ENCODE measurements at regions not wholly inside any gene's neighbourhood (a gene's known extent, or its start where the extent isn't known, plus 50 kb on each side); places are given as distances from the start of the nearest gene placed in this dataset.

DNA sequence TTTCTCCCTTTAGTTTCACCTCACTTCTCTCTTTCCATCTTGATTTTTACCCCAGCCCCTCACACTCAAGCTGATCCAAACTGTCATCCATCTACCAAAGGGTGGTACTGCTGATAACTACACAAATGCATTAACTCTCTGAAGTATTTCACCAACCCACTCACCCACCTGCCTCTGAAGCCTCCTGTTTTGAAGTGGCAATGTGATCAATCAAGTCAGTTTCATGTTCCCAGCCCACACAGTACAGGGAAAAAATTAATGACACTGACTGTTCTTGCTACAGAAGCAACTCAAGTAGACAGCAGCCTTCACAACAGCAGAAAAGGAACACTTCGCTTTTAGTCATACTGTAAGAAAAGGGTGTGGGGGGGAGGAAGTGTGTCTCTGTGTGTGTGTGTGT lies 183.0 kb upstream of the NOCT start:
- in situ Hi-C loops (cut with MboI; ENCODE audit: low sequenced_read_pairs) (no loop called here), dilution Hi-C loops (cut with HindIII; ENCODE audit: low sequenced_read_pairs, unreplicated experiment) (no loop called here), intact Hi-C loops (cut with micrococcal nuclease) (no loop called here)
- no TSS peak for BruUV-seq (replicated peaks)
- Histone ChIP-seq H2BK120ac (ENCODE audit: low read depth, low read length) (no peak overlapping the region), H2BK20ac (ENCODE audit: low read depth, low read length) (no peak overlapping the region; the same call in 1 of the 2 replicates), H2AK5ac (ENCODE audit: low read depth, low read length) (no peak overlapping the region), H3K18ac (ENCODE audit: low read depth, low read length) (no peak overlapping the region), H3K9me1 (ENCODE audit: insufficient read depth, low read length) (no peaks in the 10 kb centered on the region), H3K4ac (ENCODE audit: low read depth, low read length) (no peak overlapping the region), H3K4me2 (ENCODE audit: low read depth, low read length) (no peak overlapping the region), H2BK5ac (ENCODE audit: low read depth, low read length, poor library complexity, severe bottlenecking) (no peak overlapping the region), H3K4me3 (ENCODE audit: insufficient read depth, low read depth, low read length) (no peak overlapping the region), H4K91ac (ENCODE audit: insufficient read depth, low read depth, low read length) (no peak overlapping the region), H2AFZ (replicated peaks; ENCODE audit: low read length, poor library complexity) (no peak overlapping the region), H2BK15ac (ENCODE audit: low read depth, low read length) (no peak overlapping the region), H3K56ac (ENCODE audit: extremely low read depth, insufficient read depth, low read length) (no peak overlapping the region), H2AK9ac (replicated peaks; ENCODE audit: low read depth, low read length, poor library complexity) (no peak overlapping the region), H3K23ac (ENCODE audit: low read depth, low read length) (no peak overlapping the region), H4K20me1 (ENCODE audit: insufficient read depth, low read length) (no peaks in the 10 kb centered on the region), H3K27ac (ENCODE audit: insufficient read depth, low read length) (no peak overlapping the region), H3K9me3 (ENCODE audit: control insufficient read depth, insufficient read depth, low read length) (peaks cover 2% of the 10 kb centered on the region; the same call in 1 of the 2 replicates), H4K5ac (ENCODE audit: low read depth, low read length) (no peak overlapping the region), H3K79me1 (ENCODE audit: low read depth in 1 of 2, low read length in 2 of 2) (no peaks in the 10 kb centered on the region), H3K27me3 (ENCODE audit: control insufficient read depth, insufficient read depth, low read length) (peaks cover 1% of the 10 kb centered on the region; the same call in 1 of the 2 replicates), H3K9ac (ENCODE audit: low read depth, low read length) (no peak overlapping the region), H3K4me1 (ENCODE audit: control insufficient read depth, insufficient read depth, low read length) (no peaks in the 10 kb centered on the region), H3K14ac (replicated peaks; ENCODE audit: low read depth, low read length) (no peak overlapping the region), H4K8ac (ENCODE audit: low read depth in 2 of 2, low read length in 2 of 2) (no peak overlapping the region), H3K36me3 (ENCODE audit: control insufficient read depth, insufficient read depth, low read length) (no peaks in the 10 kb centered on the region)
- WGBS, 2 experiments (ENCODE audit: extremely low coverage in 2 of 2, insufficient read length in 1 of 2): no CpG with 5 or more reads among the region's 1 CpG
- DNase-seq (no peak), ATAC-seq (ENCODE audit: low read depth) (no peak)
- ChIA-PET POLR2A (ENCODE audit: unreplicated experiment) (no interaction called here), CTCF (no interaction called here)
- TF ChIP-seq NFE2L2 (IDR thresholded peaks at IDR 0.05; ENCODE audit: low read depth, low read length): no peak
- TF ChIP-seq MAFK (IDR thresholded peaks at IDR 0.05; ENCODE audit: low read depth, low read length): no peak
- TF ChIP-seq RCOR1 (IDR thresholded peaks at IDR 0.05; ENCODE audit: insufficient replicate concordance, low read length): no peak
- no peak for TF ChIP-seq MAZ (IDR thresholded peaks at IDR 0.05; ENCODE audit: borderline replicate concordance, low read depth, low read length)
- no peak for TF ChIP-seq RAD21 (IDR thresholded peaks at IDR 0.05; ENCODE audit: low read length)
- TF ChIP-seq FOS (IDR thresholded peaks at IDR 0.05; ENCODE audit: low read depth, low read length): no peak
- no peak for TF ChIP-seq BHLHE40 (IDR thresholded peaks at IDR 0.05; ENCODE audit: low read depth, low read length)
- no peak for TF ChIP-seq MXI1 (IDR thresholded peaks at IDR 0.05; ENCODE audit: borderline replicate concordance, low read depth, low read length)
